Right lobe of liver (tissue), 4 donors: ENCODE measurements at regions not wholly inside any gene's neighbourhood (a gene's known extent, or its start where the extent isn't known, plus 50 kb on each side); places are given as distances from the start of the nearest gene placed in this dataset.

ENCODE experiments used
- POLR2A ChIP-seq: fragments of 450-650 bp; IDR thresholded peaks from one replicate; pipeline ENCODE4 v1.6.1; 2017; ENCODE audit warnings: antibody characterized with exemption, mild to moderate bottlenecking
- TF ChIP-seq, protein P1 (sequence below), 4 donors: fragments of 200-600 bp in 3 of 4; fragments of 450-650 bp in 1 of 4; IDR thresholded peaks; one replicate each; pipeline versions ENCODE4 v1.5.1 to v1.8.0; 2016 to 2022; ENCODE audit warnings: antibody characterized with exemption in 4 of 4, mild to moderate bottlenecking in 2 of 4
- donor health status: DM: no; HTN: no; CAD: no.
- donor health status: DM: no; HTN: no; CAD: no.
- donor health status: DM: no; HTN: yes; CAD: no.

DNA sequence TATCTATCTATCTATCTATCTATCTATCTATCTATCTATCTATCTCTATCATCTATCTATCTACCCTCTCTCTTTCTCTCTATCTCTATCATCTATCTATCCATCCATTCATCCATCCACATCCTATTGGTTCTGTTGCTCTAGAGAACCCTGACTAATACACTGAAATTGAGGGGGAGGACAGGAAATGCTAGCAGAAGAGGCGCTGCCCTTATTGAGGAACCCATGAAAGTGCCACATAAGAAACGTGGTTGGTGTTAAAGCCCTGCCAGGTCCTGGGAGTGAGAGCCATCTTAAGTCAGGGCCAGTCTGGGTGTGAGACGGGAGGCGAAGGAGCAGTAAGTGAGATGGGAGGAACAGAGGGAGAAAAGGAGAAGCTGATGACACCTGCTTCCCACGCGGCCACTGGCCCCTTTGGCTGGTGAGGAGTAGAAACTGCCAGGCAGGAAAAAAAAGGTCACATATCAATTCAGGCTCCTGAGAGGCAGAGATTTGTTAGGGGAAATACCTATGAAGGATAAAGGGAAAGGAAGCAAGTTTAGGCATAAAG lies 87.9 kb upstream of the PLET1 start:
- no peak for TF ChIP-seq POLR2A
- TF ChIP-seq, protein P1, sequence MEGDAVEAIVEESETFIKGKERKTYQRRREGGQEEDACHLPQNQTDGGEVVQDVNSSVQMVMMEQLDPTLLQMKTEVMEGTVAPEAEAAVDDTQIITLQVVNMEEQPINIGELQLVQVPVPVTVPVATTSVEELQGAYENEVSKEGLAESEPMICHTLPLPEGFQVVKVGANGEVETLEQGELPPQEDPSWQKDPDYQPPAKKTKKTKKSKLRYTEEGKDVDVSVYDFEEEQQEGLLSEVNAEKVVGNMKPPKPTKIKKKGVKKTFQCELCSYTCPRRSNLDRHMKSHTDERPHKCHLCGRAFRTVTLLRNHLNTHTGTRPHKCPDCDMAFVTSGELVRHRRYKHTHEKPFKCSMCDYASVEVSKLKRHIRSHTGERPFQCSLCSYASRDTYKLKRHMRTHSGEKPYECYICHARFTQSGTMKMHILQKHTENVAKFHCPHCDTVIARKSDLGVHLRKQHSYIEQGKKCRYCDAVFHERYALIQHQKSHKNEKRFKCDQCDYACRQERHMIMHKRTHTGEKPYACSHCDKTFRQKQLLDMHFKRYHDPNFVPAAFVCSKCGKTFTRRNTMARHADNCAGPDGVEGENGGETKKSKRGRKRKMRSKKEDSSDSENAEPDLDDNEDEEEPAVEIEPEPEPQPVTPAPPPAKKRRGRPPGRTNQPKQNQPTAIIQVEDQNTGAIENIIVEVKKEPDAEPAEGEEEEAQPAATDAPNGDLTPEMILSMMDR (IDR thresholded peaks at IDR 0.05): no peak
